ENCODE measurements at regions not wholly inside any gene's neighbourhood (a gene's known extent, or its start where the extent isn't known, plus 50 kb on each side); places are given as distances from the start of the nearest gene placed in this dataset.

DNA sequence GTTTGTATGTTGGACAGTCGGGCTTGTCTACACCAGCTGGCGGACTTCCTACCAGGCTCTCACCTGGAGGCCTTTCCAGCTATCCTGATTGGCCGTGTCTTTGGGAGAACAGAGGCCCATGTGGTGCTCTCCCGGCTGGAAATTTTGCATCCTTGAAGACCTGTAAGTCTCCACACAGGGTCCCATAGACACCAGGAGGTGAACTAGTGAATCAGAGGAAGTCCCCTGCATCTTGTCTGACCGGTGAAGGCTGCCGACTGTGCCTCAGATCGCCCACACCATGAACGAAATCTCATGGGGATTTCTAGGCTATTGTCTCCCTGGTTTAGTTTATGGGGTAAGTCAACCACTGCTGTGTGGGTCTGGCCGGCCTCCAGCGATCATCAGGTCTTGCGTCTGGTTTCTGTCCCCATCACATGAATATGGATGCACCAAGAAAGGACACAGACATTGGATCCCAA lies 108.4 kb upstream of the LYZL2 start:
- TF ChIP-seq, protein P1, sequence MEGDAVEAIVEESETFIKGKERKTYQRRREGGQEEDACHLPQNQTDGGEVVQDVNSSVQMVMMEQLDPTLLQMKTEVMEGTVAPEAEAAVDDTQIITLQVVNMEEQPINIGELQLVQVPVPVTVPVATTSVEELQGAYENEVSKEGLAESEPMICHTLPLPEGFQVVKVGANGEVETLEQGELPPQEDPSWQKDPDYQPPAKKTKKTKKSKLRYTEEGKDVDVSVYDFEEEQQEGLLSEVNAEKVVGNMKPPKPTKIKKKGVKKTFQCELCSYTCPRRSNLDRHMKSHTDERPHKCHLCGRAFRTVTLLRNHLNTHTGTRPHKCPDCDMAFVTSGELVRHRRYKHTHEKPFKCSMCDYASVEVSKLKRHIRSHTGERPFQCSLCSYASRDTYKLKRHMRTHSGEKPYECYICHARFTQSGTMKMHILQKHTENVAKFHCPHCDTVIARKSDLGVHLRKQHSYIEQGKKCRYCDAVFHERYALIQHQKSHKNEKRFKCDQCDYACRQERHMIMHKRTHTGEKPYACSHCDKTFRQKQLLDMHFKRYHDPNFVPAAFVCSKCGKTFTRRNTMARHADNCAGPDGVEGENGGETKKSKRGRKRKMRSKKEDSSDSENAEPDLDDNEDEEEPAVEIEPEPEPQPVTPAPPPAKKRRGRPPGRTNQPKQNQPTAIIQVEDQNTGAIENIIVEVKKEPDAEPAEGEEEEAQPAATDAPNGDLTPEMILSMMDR (IDR thresholded peaks at IDR 0.05; ENCODE audit: insufficient read depth, low read depth, low read length) = no peak
- TF ChIP-seq EZH2 (IDR thresholded peaks at IDR 0.05; ENCODE audit: insufficient read depth, low read length) = no peak

Data from astrocyte (in vitro differentiated cells and primary cell).